NCI-H69 (cell line): ENCODE measurements at regions not wholly inside any gene's neighbourhood (a gene's known extent, or its start where the extent isn't known, plus 50 kb on each side); places are given as distances from the start of the nearest gene placed in this dataset.

Source experiments
- DNase-seq: peaks from one replicate; lab custom pipeline; 2025; lab: John Stamatoyannopoulos, UW

GRCh38 chr3:118269537-118270125 lies 765.0 kb downstream of the IGSF11 start:
- no peak for DNase-seq

GRCh38 chr3:118272991-118273390 lies 761.7 kb downstream of the IGSF11 start:
- no peak for DNase-seq

DNA sequence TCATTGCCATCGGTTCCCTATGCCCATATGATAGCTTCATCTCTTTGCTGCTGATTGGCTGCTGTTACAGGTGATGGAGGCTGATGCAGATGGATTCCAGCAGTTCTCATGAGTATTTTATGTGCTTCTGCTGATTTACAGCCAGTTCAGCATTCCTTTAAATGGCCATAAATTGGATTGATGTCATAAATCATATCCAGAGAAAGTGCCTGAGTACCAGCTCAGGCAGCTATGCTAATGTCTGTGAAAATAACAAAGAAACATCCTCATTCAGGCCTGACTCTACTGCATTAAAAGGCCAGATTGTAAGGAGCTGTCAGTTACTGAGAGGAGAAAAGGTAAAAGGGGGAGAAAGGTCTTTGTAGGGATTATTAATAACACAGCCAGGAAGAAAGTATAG lies 756.8 kb downstream of the IGSF11 start:
- DNase-seq: no peak

DNA sequence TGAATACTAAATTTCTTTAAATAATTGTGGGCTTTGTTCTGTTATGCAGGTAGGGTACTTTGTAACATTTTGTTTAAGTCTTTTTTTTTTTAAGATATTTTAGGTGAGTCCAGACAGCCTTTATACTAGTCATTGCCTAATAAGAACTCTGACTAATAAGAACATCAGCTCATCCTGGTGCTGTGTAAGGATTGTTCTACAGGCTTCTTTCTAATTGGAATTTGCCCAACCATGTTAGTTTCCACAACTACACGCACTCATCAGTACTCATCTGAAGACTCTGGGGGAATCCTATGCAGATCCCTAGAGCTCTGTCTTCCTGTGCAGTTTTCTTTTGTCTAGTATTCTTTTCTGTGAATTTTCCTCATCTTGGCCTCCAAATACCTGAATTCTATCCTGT lies 741.8 kb downstream of the IGSF11 start:
- DNase-seq: no peak

- no peak for DNase-seq
These were observed 736.5 kb downstream of the IGSF11 start for GRCh38 chr3:118298133-118298532.

GRCh38 chr3:118304557-118304956 lies 730.1 kb downstream of the IGSF11 start:
- no peak for DNase-seq

DNA sequence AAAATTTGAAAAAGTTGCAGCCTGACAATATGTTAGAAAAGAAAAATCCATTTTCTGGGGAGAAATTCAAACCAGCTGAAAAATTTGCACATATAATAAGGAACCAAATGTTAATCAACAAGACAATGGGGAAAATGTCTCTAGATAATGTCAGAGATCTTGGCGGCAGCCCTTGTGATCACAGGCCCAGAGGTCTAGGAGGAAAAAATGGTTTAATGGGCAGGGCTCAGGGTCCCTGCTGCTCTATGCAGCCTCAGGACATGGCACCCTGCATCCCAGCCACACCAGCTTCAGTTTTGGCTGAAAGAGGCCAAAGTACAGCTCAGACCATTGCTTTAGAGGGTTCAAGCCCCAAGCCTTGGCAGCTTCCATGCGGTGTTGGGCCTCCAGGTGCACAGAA lies 701.9 kb downstream of the IGSF11 start:
- no peak for DNase-seq

GRCh38 chr3:118337649-118338048 lies 697.0 kb downstream of the IGSF11 start:
- DNase-seq: no peak

DNA sequence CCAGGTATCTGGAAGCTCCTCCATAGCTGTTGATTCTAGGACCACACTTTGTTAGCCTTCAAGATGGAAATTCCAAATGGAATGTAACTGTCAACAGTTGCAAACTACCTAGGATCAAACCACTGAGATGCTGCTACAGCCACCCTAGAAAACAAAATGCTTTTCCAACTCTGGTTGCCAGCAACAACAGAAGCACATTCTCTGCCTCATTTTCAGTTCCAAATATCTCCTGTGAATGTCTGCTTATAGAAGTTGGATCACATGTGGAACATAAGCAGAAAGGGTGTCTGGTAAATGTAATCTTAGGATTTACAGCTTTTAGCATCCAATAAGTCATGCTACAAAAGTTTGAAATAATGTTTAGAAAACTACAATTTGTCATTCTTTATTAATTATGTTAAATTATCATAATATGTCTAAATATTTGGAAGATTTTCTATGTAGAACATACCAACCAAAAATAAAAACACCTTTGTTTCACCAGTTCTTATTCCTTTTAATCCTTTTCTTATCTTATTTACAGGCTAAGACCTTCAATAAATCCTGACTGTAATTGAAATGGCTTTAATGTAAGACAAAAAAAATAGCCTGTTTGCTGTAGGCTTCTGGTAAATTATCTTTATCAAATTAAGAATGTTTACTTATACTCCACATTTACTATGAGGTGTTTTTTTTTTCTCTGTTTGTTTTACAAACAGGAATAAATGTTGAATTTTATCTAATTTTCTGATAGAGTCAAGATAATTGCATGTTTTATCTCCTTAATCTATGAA lies 687.1 kb downstream of the IGSF11 start:
- no peak for DNase-seq

- no peak for DNase-seq
These were observed 686.5 kb downstream of the IGSF11 start for GRCh38 chr3:118348169-118348557.

DNA sequence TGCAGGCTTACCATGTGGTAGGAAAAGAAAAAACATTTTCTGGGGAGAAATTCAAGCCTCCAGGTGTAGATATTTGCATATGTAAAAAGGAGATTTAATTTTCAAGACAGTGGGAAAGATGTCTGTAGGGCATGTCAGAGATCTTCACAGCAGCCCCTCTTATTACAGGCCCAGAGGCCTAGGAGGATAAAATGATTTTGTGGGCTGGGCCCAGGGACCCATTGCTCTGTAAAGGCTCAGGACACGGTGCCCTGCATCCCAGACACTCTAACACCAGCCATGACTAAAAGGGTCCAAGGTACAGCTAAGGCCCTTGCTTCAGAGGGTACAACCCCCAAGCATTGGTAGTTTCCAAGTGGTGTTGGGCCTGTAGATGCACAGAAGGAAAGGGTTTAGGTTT lies 680.1 kb downstream of the IGSF11 start:
- DNase-seq: no peak

DNA sequence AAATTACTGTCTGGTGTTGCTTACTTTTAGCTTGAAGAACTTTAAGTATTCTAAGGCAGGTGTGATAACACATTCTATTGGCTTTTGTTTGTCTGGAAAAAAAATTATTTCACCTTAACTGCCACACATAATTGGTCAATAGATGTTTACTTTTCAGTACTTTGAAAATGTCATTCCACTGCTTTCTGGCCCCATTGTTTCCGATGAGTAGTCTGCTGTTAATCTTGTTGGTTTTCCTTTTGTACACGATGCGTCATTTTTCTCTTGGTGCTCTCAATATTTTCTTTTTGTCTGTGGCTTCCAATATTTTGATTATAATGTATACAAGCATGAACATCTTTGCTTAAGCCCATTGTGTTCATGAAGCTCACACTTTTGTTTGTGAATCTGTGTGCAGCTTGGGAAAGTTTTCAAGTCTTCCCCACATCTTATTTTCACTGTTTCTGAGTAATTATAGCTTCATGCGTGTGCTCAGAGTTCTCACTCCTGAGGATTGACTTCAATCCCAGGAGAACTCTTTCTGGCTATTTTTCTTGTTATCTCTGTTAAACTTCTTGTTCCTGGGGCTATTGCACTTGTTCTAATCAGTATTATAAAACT lies 664.7 kb downstream of the IGSF11 start:
- no peak for DNase-seq

GRCh38 chr3:118380576-118380975 lies 654.1 kb downstream of the IGSF11 start:
- DNase-seq: no peak

GRCh38 chr3:118396491-118396890 lies 638.2 kb downstream of the IGSF11 start:
- no peak for DNase-seq

- no peak for DNase-seq
These were observed 634.6 kb downstream of the IGSF11 start for GRCh38 chr3:118400086-118400485.

DNA sequence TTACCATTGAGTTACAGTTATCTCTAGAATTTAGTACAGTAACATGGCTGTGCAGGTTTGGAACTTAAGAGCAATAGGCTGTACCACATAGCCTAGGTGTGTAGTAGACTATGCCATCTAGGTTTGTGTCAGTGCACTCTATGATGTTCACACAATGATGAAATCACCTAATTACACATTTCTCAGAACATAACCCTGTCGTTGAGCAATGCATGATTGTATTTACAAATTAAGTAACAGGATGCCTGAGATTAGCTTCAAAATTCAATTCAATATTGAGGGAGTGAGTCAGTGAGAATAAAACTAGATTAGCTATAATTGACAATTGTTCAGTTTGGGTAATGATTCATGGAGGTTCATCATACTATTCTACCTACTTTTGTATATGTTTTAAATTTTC lies 633.8 kb downstream of the IGSF11 start:
- DNase-seq: no peak

DNA sequence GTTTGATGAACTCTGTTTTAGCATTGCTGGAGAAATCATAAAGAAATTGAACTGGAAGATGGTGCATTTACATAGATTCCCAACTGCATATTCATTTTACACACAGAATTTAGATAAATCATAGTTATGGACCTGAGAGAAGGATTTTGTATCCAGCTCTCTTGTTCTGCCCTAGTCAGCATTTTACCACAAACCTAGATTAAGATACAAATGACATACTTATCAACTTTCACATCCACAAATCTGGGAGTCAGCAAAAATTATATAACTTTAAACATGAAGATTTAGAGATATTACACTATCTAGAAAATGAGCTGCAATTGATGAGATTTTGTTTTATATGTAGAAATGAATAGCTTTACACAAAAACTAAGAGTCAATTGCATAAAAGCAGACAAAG lies 632.8 kb downstream of the IGSF11 start:
- no peak for DNase-seq

- no peak for DNase-seq
These were observed 631.7 kb downstream of the IGSF11 start for GRCh38 chr3:118402971-118403370.

DNA sequence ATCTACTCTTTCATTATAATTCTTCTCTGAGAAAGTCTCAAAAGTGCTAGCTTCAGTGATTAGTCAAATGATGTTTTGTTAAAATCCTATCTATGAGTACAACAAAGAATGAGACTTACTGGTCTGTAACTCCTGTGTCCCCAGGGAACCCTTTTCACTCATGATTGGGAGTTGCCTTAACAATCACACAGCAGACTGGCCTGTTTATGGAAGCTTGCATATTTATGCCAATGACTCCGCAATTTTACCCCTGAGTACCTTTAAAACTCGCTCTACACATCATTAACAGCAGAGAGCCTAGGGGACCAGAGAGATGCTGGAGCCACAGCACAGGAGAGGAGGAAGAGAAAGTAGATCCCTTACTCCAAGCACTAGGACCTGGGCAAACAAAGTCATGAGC lies 628.1 kb downstream of the IGSF11 start:
- no peak for DNase-seq

GRCh38 chr3:118408431-118408830 lies 626.2 kb downstream of the IGSF11 start:
- no peak for DNase-seq

DNA sequence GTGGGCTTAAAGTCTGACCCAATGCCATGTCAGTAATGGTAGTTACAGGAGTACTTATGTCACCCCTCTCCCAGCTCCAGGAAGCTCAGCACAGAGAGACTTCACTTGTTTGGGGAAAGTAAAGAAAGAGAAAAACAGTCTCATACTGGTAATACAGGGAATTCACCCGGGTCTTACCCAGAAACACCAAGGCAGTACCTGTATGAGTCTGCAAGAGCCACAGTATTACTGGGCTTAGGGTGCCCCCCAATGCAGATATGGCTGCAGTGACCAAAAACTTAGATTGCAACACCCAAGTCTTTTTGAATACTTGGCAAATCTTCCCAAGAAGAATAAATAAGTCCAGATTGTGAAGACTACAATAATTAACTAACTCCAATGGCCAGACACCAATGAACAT lies 622.1 kb downstream of the IGSF11 start:
- no peak for DNase-seq

DNA sequence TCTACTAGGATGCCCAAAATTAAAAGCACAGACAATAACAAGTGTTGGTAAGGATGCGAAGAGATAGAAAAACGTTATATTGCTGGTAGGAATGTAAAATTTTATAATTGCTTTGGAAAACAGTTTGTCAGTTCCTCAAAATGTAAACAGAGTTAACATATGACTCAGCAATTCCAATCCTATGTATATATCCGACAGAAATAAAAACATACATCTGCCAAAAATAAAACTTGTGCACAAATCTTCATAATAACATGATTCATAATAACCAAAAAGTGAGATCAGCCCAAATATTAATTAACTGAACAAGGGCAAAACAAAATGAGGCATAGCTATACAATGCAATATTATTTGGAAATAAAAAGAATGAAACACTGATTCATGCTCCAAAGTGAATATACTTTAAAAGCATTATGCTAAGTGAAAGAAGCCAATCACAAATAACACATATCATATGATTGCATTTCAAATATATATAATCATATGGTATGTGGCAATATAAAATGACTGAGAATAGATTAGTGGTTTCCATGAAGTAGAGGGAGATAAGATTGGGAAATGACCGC lies 609.3 kb downstream of the IGSF11 start:
- no peak for DNase-seq

DNA sequence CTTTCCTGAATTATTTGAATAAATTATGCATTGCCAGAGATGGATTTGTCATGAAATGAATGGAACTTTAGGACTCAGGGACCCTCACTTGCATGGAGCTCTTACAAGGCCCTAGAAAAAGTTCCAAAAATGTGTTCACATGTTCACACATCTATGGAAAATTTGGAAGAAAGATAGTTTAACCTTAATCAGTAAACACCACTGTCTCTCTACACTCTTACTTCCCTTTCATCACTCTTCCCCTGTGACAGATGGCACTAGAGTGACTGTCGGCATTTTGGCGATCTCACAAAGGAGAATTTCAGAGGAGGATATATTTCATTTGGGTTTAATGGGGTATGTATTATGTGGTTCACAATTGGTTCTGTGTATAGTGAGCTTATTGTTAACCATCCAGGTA lies 600.8 kb downstream of the IGSF11 start:
- no peak for DNase-seq
